ENCODE measurements at regions not wholly inside any gene's neighbourhood (a gene's known extent, or its start where the extent isn't known, plus 50 kb on each side); places are given as distances from the start of the nearest gene placed in this dataset.

DNA sequence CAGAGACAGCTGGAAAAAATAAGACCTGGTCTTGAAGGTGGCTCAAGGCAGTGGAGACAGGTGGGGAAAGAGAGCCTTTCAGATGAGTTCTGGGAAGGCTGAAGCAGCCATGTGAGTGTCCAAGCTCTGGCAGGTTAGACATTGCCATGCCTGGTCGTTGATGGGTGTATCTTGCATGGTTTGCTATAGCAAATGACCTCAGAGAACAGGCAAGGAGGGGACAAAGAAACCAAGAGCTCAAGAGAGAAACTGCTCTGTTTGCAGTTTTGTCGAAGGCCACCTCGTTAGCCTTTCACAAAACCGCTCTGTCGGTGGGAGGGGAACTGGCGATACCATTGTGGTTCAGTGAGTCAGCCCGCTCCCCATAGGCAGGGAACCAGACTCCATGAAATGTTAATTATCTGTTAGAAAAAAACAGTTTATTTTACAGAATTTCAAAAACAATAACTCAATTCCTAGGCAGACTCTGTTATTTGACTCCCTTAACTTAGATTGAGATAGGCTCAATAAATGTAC, 82.8 kb upstream of the ARGLU1 start:
- TF ChIP-seq CTCF (IDR thresholded peaks at IDR 0.05) = no peak
- TF ChIP-seq POLR2A (IDR thresholded peaks at IDR 0.05) = no peak

All from thyroid gland (tissue), 4 donors.